A549 (cell line): ENCODE measurements at regions not wholly inside any gene's neighbourhood (a gene's known extent, or its start where the extent isn't known, plus 50 kb on each side); places are given as distances from the start of the nearest gene placed in this dataset.

Source experiments
- ATAC-seq, 2 experiments: fragments of 200-7000 bp in 1 of 2; fragments of >200 bp in 1 of 2; cut with Nextera tagmentation in 1 of 2; cut with Tn5 transposase in 1 of 2; 3 replicates each; pipeline versions ENCODE4 v1.8.0 to v1.9.1; 2018 to 2020; ENCODE audit warnings: mild to moderate bottlenecking in 1 of 2, moderate library complexity in 1 of 2
- CTCF ChIA-PET: fragments of 300-600 bp; sonication (Branson Sonifier 250); formaldehyde crosslinking; extraction: SDS; loops from one replicate; lab custom pipeline; 2021; ENCODE audit warnings: antibody characterized with exemption, inconsistent platforms; lab: Yijun Ruan, JAX
- POLR2A ChIA-PET: fragments of 350-600 bp; formaldehyde crosslinking; extraction: SDS; loops from one replicate; lab custom pipeline; 2021; ENCODE audit warnings: antibody characterized with exemption, inconsistent platforms; lab: Yijun Ruan, JAX
- DNase-seq, 2 experiments: peaks; one replicate each; pipeline versions ENCODE4 v3.0.0 to v3.0.0-alpha.2; 2011 to 2016; ENCODE audit warnings: low read depth in 1 of 2, low spot score in 1 of 2
- FAIRE-seq: peaks from 2 replicates; lab custom pipeline; 2011; peaks lifted over from hg19 to GRCh38; lab: Jason Lieb, UNC
- H3K27ac ChIP-seq, 2 experiments: fragments of >200 bp; sonication (Bioruptor Twin); formaldehyde crosslinking; 3 replicates each; pipeline ENCODE4 v1.5.1; 2016 to 2017
- H3K4me1 ChIP-seq: fragments of >200 bp; sonication (Bioruptor Twin); formaldehyde crosslinking; 3 replicates; pipeline ENCODE4 v1.6.1; 2016
- H3K4me2 ChIP-seq: fragments of >200 bp; sonication (Bioruptor Twin); formaldehyde crosslinking; 3 replicates; pipeline ENCODE4 v1.6.1; 2016
- H3K4me3 ChIP-seq: fragments of >200 bp; sonication (Bioruptor Twin); formaldehyde crosslinking; 3 replicates; pipeline ENCODE4 v1.5.1; 2016
- H3K9me3 ChIP-seq: fragments of >200 bp; sonication (Bioruptor Twin); formaldehyde crosslinking; 3 replicates; pipeline ENCODE4 v1.6.1; 2016
- BCL3 ChIP-seq: fragments of >200 bp; sonication (Bioruptor Twin); formaldehyde crosslinking; IDR thresholded peaks from 3 replicates; pipeline ENCODE4 v1.6.1; 2016
- CEBPB ChIP-seq, 2 experiments: fragments of >200 bp in 1 of 2; sonication (Bioruptor Twin) in 1 of 2; formaldehyde crosslinking in 1 of 2; IDR thresholded peaks; 2 replicates each; pipeline ENCODE4 v1.6.1; 2012 to 2016
- CTCF ChIP-seq: fragments of >200 bp; sonication (Bioruptor Twin); formaldehyde crosslinking; IDR thresholded peaks from 3 replicates; pipeline ENCODE4 v1.5.1; 2016
- EHF ChIP-seq: fragments of 250-450 bp; sonication (Bioruptor Pico); IDR thresholded peaks from 2 replicates; pipeline ENCODE4 v1.5.0; 2020; ENCODE audit warnings: mild to moderate bottlenecking
- ESRRA ChIP-seq: fragments of 150-350 bp; IDR thresholded peaks from 2 replicates; pipeline ENCODE4 v1.6.1; 2014; ENCODE audit warnings: mild to moderate bottlenecking, low read length, borderline replicate concordance
- HOXA7 ChIP-seq: fragments of 250-450 bp; sonication (Bioruptor Pico); IDR thresholded peaks from 2 replicates; pipeline ENCODE4 v1.5.0; 2020; ENCODE audit warnings: mild to moderate bottlenecking, moderate library complexity
- HOXB13 ChIP-seq: fragments of 250-450 bp; sonication (Bioruptor Pico); IDR thresholded peaks from 2 replicates; pipeline ENCODE4 v1.5.0; 2020; ENCODE audit warnings: low read depth, mild to moderate bottlenecking, moderate library complexity
- JUN ChIP-seq, 2 experiments: fragments of >200 bp; sonication (Bioruptor Twin); formaldehyde crosslinking; IDR thresholded peaks; 2 replicates in 1 of 2; 3 replicates in 1 of 2; pipeline ENCODE4 v1.6.1; 2016 to 2017
- JUNB ChIP-seq: fragments of >200 bp; sonication (Bioruptor Twin); formaldehyde crosslinking; IDR thresholded peaks from 2 replicates; pipeline ENCODE4 v1.6.1; 2016
- KDM1A ChIP-seq: fragments of 200-600 bp; sonication (generic); IDR thresholded peaks from 2 replicates; pipeline ENCODE4 v1.6.1; 2016; ENCODE audit warnings: low read depth, mild to moderate bottlenecking
- KDM5A ChIP-seq: fragments of 200-600 bp; sonication (generic); IDR thresholded peaks from 2 replicates; pipeline ENCODE4 v1.6.1; 2016; ENCODE audit warnings: antibody characterized with exemption, mild to moderate bottlenecking
- MAZ ChIP-seq: fragments of 150-350 bp; IDR thresholded peaks from 2 replicates; pipeline ENCODE4 v1.6.1; 2014; ENCODE audit warnings: antibody characterized with exemption, low read depth, low read length, borderline replicate concordance
- POLR2A ChIP-seq: IDR thresholded peaks from 2 replicates; pipeline ENCODE4 v1.6.1; 2012; ENCODE audit warnings: mild to moderate bottlenecking, low read length
- RAD21 ChIP-seq, 2 experiments: fragments of >200 bp in 1 of 2; sonication (Bioruptor Twin) in 1 of 2; formaldehyde crosslinking in 1 of 2; IDR thresholded peaks in 1 of 2; conservative IDR thresholded peaks in 1 of 2; 2 replicates in 1 of 2; 3 replicates in 1 of 2; pipeline ENCODE4 v1.6.1; 2012 to 2018; ENCODE audit warnings: inconsistent platforms in 1 of 2
- RCOR1 ChIP-seq: fragments of 150-350 bp; IDR thresholded peaks from 2 replicates; pipeline ENCODE4 v1.6.1; 2014; ENCODE audit warnings: antibody characterized with exemption, low read length, low read depth
- SMC3 ChIP-seq: fragments of >200 bp; sonication (Bioruptor Twin); formaldehyde crosslinking; IDR thresholded peaks from 3 replicates; pipeline ENCODE4 v1.6.1; 2018; ENCODE audit warnings: inconsistent platforms
- TP53 ChIP-seq: fragments of 250-450 bp; sonication (Bioruptor Pico); IDR thresholded peaks from 2 replicates; pipeline ENCODE4 v1.5.0; 2021; ENCODE audit warnings: mild to moderate bottlenecking, moderate library complexity
- ZC3H11A ChIP-seq: fragments of 450-650 bp; IDR thresholded peaks from 2 replicates; pipeline ENCODE4 v1.6.1; 2014; ENCODE audit warnings: antibody characterized with exemption, mild to moderate bottlenecking
- ZNF302 ChIP-seq: fragments of 250-450 bp; sonication (Bioruptor Pico); IDR thresholded peaks from 2 replicates; pipeline ENCODE4 v1.9.0; 2021; ENCODE audit warnings: inconsistent platforms, mild to moderate bottlenecking, moderate library complexity
- ZSCAN20 ChIP-seq: fragments of 250-450 bp; sonication (Bioruptor Pico); IDR thresholded peaks from 2 replicates; pipeline ENCODE4 v1.8.0; 2022; ENCODE audit warnings: mild to moderate bottlenecking, moderate library complexity
- WGBS: methylation state at CpG from one replicate; pipeline ENCODE4 v1.1.6; 2017; ENCODE audit errors: missing lambda C conversion rate; 5-methylcytosine and 5-hydroxymethylcytosine counted together

DNA sequence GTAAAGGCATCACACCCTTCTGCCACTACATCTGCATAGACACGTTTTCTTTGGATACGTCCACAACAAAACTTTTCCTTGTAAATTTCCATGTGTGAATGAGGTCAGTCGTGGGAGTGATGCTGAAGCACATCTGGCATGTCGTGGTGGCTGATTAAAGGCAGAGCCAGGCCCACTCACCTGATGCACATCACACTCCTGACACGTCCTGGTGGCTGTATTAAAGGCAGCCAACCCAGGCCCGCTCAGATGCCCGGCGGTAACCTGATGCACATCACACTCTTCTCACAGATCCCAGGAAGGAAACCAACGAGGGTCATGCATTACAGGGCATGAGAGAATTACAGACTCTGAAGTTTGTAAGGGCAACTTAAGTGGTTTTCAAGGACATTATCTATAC lies 321.6 kb upstream of the B3GAT1 start:
- TF ChIP-seq KDM5A (no peak), JUNB (no peak), RCOR1 (no peak), ESRRA (no peak), SMC3 (no peak), HOXA7 (no peak), POLR2A (no peak)
- DNase-seq (no peak), ATAC-seq (no peak), FAIRE-seq (no peak)
- WGBS: 6% methylated on average over 6 of the region's 9 CpGs
- no peak overlapping the region for H3K4me2 ChIP-seq
- POLR2A ChIA-PET: no interaction called here
- H3K4me3 ChIP-seq: no peak overlapping the region
- no peak overlapping the region for H3K27ac ChIP-seq
- CTCF ChIA-PET: no interaction called here
- H3K9me3 ChIP-seq: no peaks in the 10 kb centered on the region
- no peaks in the 10 kb centered on the region for H3K4me1 ChIP-seq

- no peaks in the 10 kb centered on the region for H3K4me1 ChIP-seq
- POLR2A ChIA-PET: no interaction called here
- no peak overlapping the region for H3K4me3 ChIP-seq
- TF ChIP-seq EHF (no peak), TP53 (CRISPR knock-in tag) (no peak), KDM1A (no peak), RAD21 (conservative IDR thresholded peaks at IDR 0.05 in 1 of 2, IDR thresholded peaks at IDR 0.05 in 1 of 2) (no peak), ZNF302 (CRISPR knock-in tag) (no peak), HOXB13 (no peak), ZSCAN20 (CRISPR knock-in tag) (no peak), CEBPB (IDR thresholded peaks at IDR 0.05) (no peak)
- TF ChIP-seq, all 56 proteins: peak for 0
- H3K9me3 ChIP-seq: no peaks in the 10 kb centered on the region
- no peak overlapping the region for H3K27ac ChIP-seq
- DNase-seq (no peak), FAIRE-seq (no peak), ATAC-seq (no peak)
- CTCF ChIA-PET: no interaction called here
- no peak overlapping the region for H3K4me2 ChIP-seq
- 18% methylated on average over 9 of the region's 9 CpGs for WGBS
Measured at GRCh38 chr11:134731213-134731961, 319.3 kb upstream of the B3GAT1 start.

DNA sequence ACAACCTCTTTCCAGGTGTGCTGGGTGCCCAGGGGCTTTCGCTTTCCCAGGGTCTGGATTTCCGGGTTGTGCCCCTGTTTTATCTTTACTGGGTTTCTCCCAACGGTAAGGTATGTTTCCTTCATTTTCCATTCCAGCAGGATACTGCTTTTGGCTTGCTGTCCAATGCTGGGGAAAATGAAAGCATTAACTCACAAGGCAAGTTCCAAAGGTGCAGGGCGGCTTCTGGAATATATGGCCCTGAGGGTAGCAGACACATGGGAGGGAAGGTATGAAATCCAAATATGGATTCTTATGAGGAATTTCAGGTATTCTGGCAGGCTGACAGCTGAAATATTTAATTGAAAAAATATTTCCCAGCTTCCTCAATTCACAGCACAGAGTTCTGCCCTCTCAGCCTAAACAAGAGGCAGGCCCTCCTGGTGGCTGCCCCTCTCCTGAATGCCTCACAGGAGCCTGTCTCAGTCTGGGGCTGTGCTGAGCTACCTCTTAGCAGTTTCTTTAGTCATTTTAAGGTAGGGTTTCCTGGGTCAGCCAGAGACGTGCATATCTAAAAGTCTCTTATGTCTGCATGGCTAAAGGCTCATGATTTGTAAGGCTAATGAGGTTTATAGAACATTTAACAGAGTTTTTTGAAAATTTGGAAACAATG lies 318.6 kb upstream of the B3GAT1 start:
- 16% methylated on average over 5 of the region's 5 CpGs for WGBS
- POLR2A ChIA-PET: no interaction called here

More for the DNA sequence above, 318.6 kb upstream of the B3GAT1 start:
- ATAC-seq (no peak), FAIRE-seq (no peak), DNase-seq (no peak)
- H3K4me1 ChIP-seq: no peaks in the 10 kb centered on the region
- no peak overlapping the region for H3K4me3 ChIP-seq
- CTCF ChIA-PET: no interaction called here
- H3K27ac ChIP-seq: no peak overlapping the region
- TF ChIP-seq MAZ: no peak
- TF ChIP-seq SMC3: no peak
- no peak for TF ChIP-seq ZC3H11A
- no peak for TF ChIP-seq JUN (IDR thresholded peaks at IDR 0.05)
- TF ChIP-seq ZNF302 (CRISPR knock-in tag): no peak
- no peak for TF ChIP-seq CTCF
- no peak for TF ChIP-seq BCL3
- no peaks in the 10 kb centered on the region for H3K9me3 ChIP-seq
- no peak overlapping the region for H3K4me2 ChIP-seq
